AG09309 (cell line): ENCODE measurements at regions not wholly inside any gene's neighbourhood (a gene's known extent, or its start where the extent isn't known, plus 50 kb on each side); places are given as distances from the start of the nearest gene placed in this dataset.

ENCODE experiments used
- DNase-seq: peaks from one replicate; pipeline ENCODE4 v3.0.0-alpha.2; 2010; ENCODE audit warnings: low read depth
- H3K4me3 ChIP-seq: 2 replicates; pipeline ENCODE4 v1.5.1; 2011; ENCODE audit warnings: mild to moderate bottlenecking, low read depth, low read length, moderate library complexity; ENCODE audit not compliant: control insufficient read depth
- TF ChIP-seq, protein P1 (sequence below): IDR thresholded peaks from 2 replicates; pipeline ENCODE4 v1.5.1; 2011; ENCODE audit warnings: mild to moderate bottlenecking, low read depth, low read length, inconsistent platforms; ENCODE audit not compliant: insufficient read depth, control insufficient read depth; ENCODE audit errors: missing control alignments

DNA sequence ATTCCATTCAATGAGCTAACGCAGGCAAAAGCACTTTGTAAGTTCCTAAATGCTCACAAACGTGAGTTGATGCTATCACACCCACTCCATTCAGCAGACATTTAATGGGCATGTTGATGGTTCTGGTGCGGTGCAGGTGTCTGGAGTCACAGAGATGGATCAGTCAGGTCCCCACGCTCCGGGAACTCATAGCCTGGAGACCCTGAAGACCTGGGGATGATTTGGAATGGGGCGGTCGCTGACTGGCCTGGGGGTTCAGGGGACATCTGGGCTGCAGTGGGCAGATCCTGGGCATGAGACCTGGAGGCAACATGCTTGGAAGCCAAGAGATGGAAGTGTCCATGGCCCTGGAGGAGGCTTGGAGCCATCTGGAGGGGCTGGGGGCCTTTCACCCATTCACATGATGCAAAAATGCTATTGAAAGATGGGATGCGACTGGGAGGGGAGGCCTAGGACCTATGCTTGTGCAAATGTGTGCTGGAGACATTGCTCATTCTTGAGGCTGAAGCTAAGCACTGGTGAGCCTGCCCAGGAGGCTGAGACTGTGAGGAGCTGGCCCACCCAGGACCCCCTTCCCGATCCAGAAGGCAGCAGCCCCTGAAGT, 522.6 kb downstream of the GLRX3 start:
- TF ChIP-seq, protein P1, sequence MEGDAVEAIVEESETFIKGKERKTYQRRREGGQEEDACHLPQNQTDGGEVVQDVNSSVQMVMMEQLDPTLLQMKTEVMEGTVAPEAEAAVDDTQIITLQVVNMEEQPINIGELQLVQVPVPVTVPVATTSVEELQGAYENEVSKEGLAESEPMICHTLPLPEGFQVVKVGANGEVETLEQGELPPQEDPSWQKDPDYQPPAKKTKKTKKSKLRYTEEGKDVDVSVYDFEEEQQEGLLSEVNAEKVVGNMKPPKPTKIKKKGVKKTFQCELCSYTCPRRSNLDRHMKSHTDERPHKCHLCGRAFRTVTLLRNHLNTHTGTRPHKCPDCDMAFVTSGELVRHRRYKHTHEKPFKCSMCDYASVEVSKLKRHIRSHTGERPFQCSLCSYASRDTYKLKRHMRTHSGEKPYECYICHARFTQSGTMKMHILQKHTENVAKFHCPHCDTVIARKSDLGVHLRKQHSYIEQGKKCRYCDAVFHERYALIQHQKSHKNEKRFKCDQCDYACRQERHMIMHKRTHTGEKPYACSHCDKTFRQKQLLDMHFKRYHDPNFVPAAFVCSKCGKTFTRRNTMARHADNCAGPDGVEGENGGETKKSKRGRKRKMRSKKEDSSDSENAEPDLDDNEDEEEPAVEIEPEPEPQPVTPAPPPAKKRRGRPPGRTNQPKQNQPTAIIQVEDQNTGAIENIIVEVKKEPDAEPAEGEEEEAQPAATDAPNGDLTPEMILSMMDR = no peak
- DNase-seq = no peak
- no peak overlapping the region for H3K4me3 ChIP-seq

GRCh38 chr10:130659528-130659927, 523.3 kb downstream of the GLRX3 start:
- TF ChIP-seq, protein P1 = no peak
- no peak for DNase-seq
- H3K4me3 ChIP-seq = no peak overlapping the region

DNA sequence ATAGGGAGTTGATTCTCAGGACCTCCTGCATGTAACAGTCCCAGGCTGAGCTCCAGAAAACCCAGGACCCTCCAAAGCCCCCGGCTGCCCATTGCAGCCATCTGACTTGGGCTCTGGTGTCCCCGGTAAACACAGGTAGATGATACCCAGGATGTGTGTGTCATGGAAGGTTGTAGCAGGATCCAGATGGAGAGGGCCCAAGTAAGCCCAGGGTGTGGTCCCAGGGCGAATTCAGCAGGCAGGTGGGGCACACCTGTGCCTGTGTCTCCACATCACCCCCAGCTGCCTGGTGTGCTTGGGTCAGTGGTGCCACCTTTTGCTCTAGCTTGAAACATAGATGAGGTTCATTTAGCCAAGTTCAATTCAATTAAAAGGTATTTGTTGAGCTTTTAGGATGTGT, 524.1 kb downstream of the GLRX3 start:
- no peak for DNase-seq
- H3K4me3 ChIP-seq = no peak overlapping the region
- TF ChIP-seq, protein P1 = no peak

DNA sequence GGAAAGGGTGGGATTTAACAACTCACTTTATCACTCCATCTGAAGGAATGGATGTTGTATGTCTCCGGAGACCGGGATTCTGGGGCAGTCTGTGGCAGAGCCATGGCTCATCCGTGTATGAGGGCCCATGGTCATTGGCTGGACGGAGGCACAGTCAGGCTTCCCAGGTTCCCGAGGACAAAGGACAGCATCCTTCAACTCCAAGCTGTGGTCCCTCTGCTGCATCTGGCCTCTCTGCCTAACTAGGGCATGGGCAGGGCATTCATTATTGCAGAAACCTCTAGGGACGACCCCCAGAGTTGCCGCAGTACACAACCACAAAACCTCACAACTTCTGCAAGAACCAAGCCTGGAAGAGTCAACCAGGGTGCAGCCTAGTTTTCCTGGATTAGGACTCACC, 525.2 kb downstream of the GLRX3 start:
- no peak overlapping the region for H3K4me3 ChIP-seq
- no peak for DNase-seq
- TF ChIP-seq, protein P1 = no peak

GRCh38 chr10:130662775-130663174, 526.6 kb downstream of the GLRX3 start:
- TF ChIP-seq, protein P1 = no peak
- DNase-seq = no peak
- no peak overlapping the region for H3K4me3 ChIP-seq

DNA sequence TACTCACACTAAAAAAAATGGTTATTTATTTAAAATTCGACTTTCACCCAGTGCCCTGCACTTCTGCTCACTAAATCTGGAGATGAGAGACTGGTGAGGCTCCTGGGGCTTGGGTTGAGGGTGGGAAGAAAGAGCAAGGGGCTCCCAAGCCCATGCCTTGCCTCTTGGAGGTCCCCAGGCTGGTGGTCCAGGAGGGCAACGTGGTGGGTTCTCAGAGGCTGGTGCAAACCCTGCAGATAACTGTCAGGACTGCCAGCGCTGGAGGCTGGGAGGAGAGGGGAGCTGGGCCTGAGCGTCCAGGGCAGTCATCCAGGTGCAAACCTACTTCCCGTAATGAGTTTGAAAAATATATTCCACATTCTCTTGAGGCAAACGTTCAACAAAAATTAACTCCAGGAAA, 528.3 kb downstream of the GLRX3 start:
- DNase-seq = no peak
- H3K4me3 ChIP-seq = no peak overlapping the region
- TF ChIP-seq, protein P1 = no peak

DNA sequence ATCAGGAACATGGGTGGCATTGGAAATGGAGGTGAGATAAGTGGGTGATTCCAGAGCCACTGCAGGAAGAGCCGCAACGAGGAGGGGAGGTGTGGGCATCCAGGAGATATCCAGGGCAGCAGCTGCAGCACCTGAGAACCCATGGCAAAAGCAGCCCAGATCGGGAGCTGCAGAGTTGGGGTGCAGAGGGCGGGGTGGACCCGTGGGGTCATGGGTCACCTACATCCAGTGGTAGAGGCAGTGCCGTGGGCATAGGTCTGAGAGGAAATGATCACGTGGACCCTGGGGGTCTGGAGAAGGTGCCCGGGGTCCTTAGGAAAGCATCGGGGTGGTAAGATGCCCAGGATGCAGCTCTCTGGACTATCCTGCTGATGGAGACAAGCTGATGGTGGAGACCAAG, 530.0 kb downstream of the GLRX3 start:
- DNase-seq = no peak
- H3K4me3 ChIP-seq = no peak overlapping the region
- TF ChIP-seq, protein P1 = no peak
